Tibial artery (tissue), 4 donors: ENCODE measurements at regions not wholly inside any gene's neighbourhood (a gene's known extent, or its start where the extent isn't known, plus 50 kb on each side); places are given as distances from the start of the nearest gene placed in this dataset.

ENCODE experiments used
- DNase-seq, 2 donors: peaks; one replicate each; pipeline ENCODE4 v3.0.0-alpha.2; 2019
- H3K27ac ChIP-seq, 2 donors: fragments of 200-600 bp; sonication (generic) in 1 of 2; 1 replicate in 1 of 2; 2 replicates in 1 of 2; pipeline ENCODE4 v1.5.1; 2018 to 2019; ENCODE audit warnings: mild to moderate bottlenecking in 1 of 2
- H3K27me3 ChIP-seq, 2 donors: fragments of 200-600 bp; sonication (generic) in 1 of 2; one replicate each; pipeline versions ENCODE4 v1.5.1 to v1.6.0; 2016 to 2019
- H3K36me3 ChIP-seq, 3 donors: fragments of 200-600 bp; sonication (generic) in 2 of 3; one replicate each; pipeline ENCODE4 v1.5.1; 2016 to 2019; ENCODE audit warnings: mild to moderate bottlenecking in 2 of 3
- H3K4me1 ChIP-seq, 4 donors: fragments of 200-600 bp; sonication (generic) in 2 of 4; 1 replicate in 3 of 4; 2 replicates in 1 of 4; pipeline ENCODE4 v1.5.1; 2016 to 2019
- H3K4me3 ChIP-seq, 2 donors: fragments of 200-600 bp; sonication (generic) in 1 of 2; 1 replicate in 1 of 2; 2 replicates in 1 of 2; pipeline ENCODE4 v1.5.1; 2018 to 2019; ENCODE audit warnings: mild to moderate bottlenecking in 2 of 2
- H3K9me3 ChIP-seq, 3 donors: fragments of 200-600 bp; sonication (generic) in 1 of 3; one replicate each; pipeline ENCODE4 v1.5.1; 2016 to 2019
- intact Hi-C: fragments of 100-400 bp; cut with DNase I; formaldehyde crosslinking; loops from one replicate; pipeline ENCODE4 v1.15.0; 2023; ENCODE audit warnings: low total_unique reads
- TF ChIP-seq, protein P1 (sequence below), 2 experiments: fragments of 200-600 bp in 1 of 2; fragments of 450-650 bp in 1 of 2; IDR thresholded peaks; one replicate each; pipeline ENCODE4 v1.5.1; 2017 to 2019; ENCODE audit warnings: antibody characterized with exemption in 2 of 2, mild to moderate bottlenecking in 1 of 2, moderate library complexity in 1 of 2

DNA sequence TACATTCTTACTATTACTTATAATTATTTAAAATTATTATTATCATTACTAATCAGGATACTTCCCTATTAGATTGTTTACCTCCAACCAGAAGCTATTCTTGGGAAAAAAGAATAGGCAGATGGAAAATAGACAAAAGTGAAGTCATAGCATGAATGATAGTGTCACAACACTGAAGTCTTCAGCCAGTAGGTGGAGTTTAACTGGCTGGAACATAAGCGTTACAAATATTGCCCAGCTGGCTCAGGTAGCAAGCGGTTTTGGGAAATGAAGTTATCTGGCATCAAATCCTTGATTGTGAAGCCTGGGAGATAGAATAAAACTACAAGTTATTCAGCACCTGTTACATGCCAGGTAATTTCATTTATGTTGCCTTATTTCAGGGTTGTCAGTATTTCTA, 762.9 kb downstream of the C12orf50 start:
- Histone ChIP-seq H3K4me1 (no peaks in the 10 kb centered on the region), H3K36me3 (no peaks in the 10 kb centered on the region), H3K4me3 (no peak overlapping the region), H3K27ac (no peak overlapping the region), H3K27me3 (no peaks in the 10 kb centered on the region), H3K9me3 (no peaks in the 10 kb centered on the region)
- TF ChIP-seq, protein P1, sequence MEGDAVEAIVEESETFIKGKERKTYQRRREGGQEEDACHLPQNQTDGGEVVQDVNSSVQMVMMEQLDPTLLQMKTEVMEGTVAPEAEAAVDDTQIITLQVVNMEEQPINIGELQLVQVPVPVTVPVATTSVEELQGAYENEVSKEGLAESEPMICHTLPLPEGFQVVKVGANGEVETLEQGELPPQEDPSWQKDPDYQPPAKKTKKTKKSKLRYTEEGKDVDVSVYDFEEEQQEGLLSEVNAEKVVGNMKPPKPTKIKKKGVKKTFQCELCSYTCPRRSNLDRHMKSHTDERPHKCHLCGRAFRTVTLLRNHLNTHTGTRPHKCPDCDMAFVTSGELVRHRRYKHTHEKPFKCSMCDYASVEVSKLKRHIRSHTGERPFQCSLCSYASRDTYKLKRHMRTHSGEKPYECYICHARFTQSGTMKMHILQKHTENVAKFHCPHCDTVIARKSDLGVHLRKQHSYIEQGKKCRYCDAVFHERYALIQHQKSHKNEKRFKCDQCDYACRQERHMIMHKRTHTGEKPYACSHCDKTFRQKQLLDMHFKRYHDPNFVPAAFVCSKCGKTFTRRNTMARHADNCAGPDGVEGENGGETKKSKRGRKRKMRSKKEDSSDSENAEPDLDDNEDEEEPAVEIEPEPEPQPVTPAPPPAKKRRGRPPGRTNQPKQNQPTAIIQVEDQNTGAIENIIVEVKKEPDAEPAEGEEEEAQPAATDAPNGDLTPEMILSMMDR (IDR thresholded peaks at IDR 0.05) = no peak
- intact Hi-C loops = no loop called here
- no peak for DNase-seq

- Histone ChIP-seq H3K9me3 (no peaks in the 10 kb centered on the region), H3K36me3 (no peaks in the 10 kb centered on the region), H3K27ac (no peak overlapping the region), H3K27me3 (no peaks in the 10 kb centered on the region), H3K4me3 (no peak overlapping the region), H3K4me1 (no peaks in the 10 kb centered on the region)
- TF ChIP-seq, protein P1 (IDR thresholded peaks at IDR 0.05) = no peak
- no peak for DNase-seq
- intact Hi-C loops = no loop called here
Measured at GRCh38 chr12:87259391-87259790, 769.8 kb downstream of the C12orf50 start.

DNA sequence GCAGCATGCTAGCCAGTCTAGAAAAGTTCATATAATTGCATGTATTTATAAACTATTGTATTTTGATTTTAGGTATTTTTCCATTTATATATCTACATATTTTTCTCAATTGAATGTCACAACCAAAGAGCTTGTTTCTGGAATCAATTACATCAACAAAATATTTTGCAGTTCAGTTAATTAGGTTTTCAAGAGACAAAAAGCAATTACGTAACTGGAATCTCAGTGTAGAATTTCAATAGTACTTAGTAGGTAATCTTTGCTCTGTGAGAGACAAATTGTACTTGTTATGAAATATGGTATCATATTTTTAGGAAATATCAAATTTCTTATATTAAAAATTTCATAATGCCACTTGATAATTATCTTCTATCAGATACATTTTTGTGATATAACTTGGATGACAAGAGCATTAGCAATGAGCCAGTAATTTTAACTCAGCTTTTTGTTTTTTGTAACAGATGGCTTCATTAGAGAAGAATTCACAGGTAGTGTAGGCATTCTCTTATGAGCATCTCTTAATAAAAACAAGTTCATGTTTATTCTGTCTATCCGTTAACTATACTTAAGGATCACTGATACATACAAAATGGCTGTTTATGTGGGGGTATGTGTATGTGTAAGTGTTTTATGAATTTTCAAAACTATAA, 774.7 kb downstream of the C12orf50 start:
- DNase-seq = no peak
- intact Hi-C loops = no loop called here
- Histone ChIP-seq H3K4me1 (no peaks in the 10 kb centered on the region), H3K4me3 (no peak overlapping the region), H3K9me3 (peaks cover 0 to 6% (median 0%) of the 10 kb centered on the region in 3 donors), H3K27me3 (no peaks in the 10 kb centered on the region), H3K36me3 (no peaks in the 10 kb centered on the region), H3K27ac (no peak overlapping the region)
- TF ChIP-seq, protein P1 (IDR thresholded peaks at IDR 0.05) = no peak

DNA sequence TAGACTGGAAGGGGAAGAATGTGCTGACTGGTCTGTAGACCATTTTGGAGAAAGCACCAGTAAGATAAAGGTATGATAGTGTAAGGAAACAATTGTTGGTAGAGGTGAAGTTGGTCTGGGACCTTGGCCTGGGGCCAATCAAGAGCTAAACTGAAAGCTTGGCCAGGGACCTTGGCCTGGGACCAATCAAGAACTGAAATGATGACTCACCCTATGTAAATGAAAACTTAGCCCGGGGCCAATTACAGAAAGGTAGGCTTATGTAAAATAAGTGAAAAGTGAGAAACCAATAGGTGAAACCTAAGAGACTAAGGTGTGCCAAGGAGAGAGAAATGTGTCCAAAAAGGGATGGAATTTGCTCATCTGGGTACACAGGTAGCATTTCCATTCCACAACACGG, 776.0 kb downstream of the C12orf50 start:
- Histone ChIP-seq H3K9me3 (peaks cover 0 to 6% (median 0%) of the 10 kb centered on the region in 3 donors), H3K4me3 (no peak overlapping the region), H3K27me3 (no peaks in the 10 kb centered on the region), H3K4me1 (no peaks in the 10 kb centered on the region), H3K36me3 (no peaks in the 10 kb centered on the region), H3K27ac (no peak overlapping the region)
- intact Hi-C loops = no loop called here
- TF ChIP-seq, protein P1 (IDR thresholded peaks at IDR 0.05) = no peak
- DNase-seq = no peak

DNA sequence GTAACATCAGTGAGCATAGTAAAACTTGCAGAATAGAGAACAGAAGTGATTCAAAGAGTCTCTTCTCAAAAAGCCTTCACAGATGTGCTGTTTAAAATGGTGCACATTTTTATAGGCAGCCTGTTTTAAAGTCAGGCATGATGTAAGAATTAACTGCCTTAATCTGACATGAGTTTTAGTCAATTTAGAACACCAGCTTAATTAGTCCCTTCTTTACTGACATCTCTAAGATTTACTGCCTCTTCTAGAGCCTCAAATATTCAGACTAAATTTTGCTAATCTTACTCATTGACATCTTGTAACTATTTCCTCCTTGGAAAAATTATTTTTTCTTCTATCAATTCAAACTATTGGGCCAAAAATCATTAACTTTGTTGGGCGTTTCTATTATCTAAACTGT, 782.5 kb downstream of the C12orf50 start:
- Histone ChIP-seq H3K4me3 (no peak overlapping the region), H3K36me3 (no peaks in the 10 kb centered on the region), H3K27me3 (no peaks in the 10 kb centered on the region), H3K4me1 (no peaks in the 10 kb centered on the region), H3K9me3 (no peaks in the 10 kb centered on the region), H3K27ac (no peak overlapping the region)
- TF ChIP-seq, protein P1 (IDR thresholded peaks at IDR 0.05) = no peak
- intact Hi-C loops = no loop called here
- DNase-seq = no peak

DNA sequence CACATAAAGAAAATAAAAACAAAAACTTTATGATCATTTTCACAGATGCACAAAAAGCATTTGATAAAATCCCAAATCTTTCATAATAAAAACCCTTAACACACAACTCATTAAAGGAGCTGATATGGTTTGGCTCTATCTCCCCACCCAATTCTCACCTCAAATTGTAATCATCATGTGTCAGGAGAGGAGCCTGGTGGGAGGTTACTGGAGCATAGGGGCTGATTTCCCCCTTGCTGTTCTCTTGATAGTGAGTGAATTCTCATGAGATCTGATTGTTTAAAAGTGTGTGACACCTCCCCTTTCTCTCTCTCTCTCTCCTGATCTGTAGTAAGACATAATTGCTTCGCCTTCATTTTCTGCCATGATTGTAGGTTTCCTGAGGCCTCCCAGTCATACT, 790.7 kb downstream of the C12orf50 start:
- no peak for DNase-seq
- TF ChIP-seq, protein P1 (IDR thresholded peaks at IDR 0.05) = no peak

More for the DNA sequence above, 790.7 kb downstream of the C12orf50 start:
- H3K27ac ChIP-seq = no peak overlapping the region
- H3K36me3 ChIP-seq = no peaks in the 10 kb centered on the region
- no peak overlapping the region for H3K4me3 ChIP-seq
- intact Hi-C loops = no loop called here
- no peaks in the 10 kb centered on the region for H3K4me1 ChIP-seq
- no peaks in the 10 kb centered on the region for H3K27me3 ChIP-seq
- no peaks in the 10 kb centered on the region for H3K9me3 ChIP-seq
